Endothelial cell of umbilical vein (primary cell): ENCODE measurements at regions not wholly inside any gene's neighbourhood (a gene's known extent, or its start where the extent isn't known, plus 50 kb on each side); places are given as distances from the start of the nearest gene placed in this dataset.

Experiments
- BruUV-seq: library from RNA; stranded (reverse); fragments of 400-500 nt; replicated peaks from 2 replicates; lab custom pipeline; 2021; lab: Mats Ljungman, UMichigan
- CTCF ChIA-PET: fragments of 300-600, 350-600 bp; sonication (Branson Sonifier 250); formaldehyde crosslinking; loops from one replicate; lab custom pipeline; 2021; ENCODE audit warnings: antibody characterized with exemption, inconsistent platforms; lab: Charles Lee
- POLR2A ChIA-PET: fragments of 300-600, 350-600 bp; sonication (Branson Sonifier 250); formaldehyde crosslinking; loops from one replicate; lab custom pipeline; 2021; ENCODE audit warnings: antibody characterized with exemption, inconsistent platforms; lab: Charles Lee
- DNase-seq: peaks from one replicate; pipeline ENCODE4 v3.0.0-alpha.2; 2011; ENCODE audit warnings: low read depth, low spot score
- FAIRE-seq: peaks from 2 replicates; lab custom pipeline; 2011; peaks lifted over from hg19 to GRCh38; lab: Jason Lieb, UNC
- H2AFZ ChIP-seq: 2 replicates; pipeline ENCODE4 v1.6.0; 2012; ENCODE audit warnings: low read depth, low read length, control low read depth, inconsistent platforms
- H3K27ac ChIP-seq: 2 replicates; pipeline ENCODE4 v1.5.1; 2011; ENCODE audit warnings: low read depth, mild to moderate bottlenecking, control low read depth, low read length, moderate library complexity; ENCODE audit not compliant: insufficient read depth
- H3K27me3 ChIP-seq, 2 experiments: 2 replicates each; pipeline versions ENCODE4 v1.6.0 to v1.6.1; 2011; ENCODE audit warnings: low read length in 2 of 2, mixed read lengths in 1 of 2; ENCODE audit not compliant: control insufficient read depth in 2 of 2, insufficient read depth in 2 of 2
- H3K36me3 ChIP-seq, 2 experiments: 2 replicates in 1 of 2; 3 replicates in 1 of 2; pipeline ENCODE4 v1.5.1; 2011; ENCODE audit warnings: low read length in 2 of 2, mild to moderate bottlenecking in 1 of 2, moderate library complexity in 1 of 2; ENCODE audit not compliant: control insufficient read depth in 2 of 2, insufficient read depth in 2 of 2; ENCODE audit errors: extremely low read depth in 1 of 2
- H3K4me1 ChIP-seq: 3 replicates; pipeline ENCODE4 v1.5.1; 2011; ENCODE audit warnings: mild to moderate bottlenecking, low read length; ENCODE audit not compliant: control insufficient read depth, insufficient read depth; ENCODE audit errors: extremely low read depth
- H3K4me2 ChIP-seq: 2 replicates; pipeline ENCODE4 v1.6.1; 2011; ENCODE audit warnings: low read length, control low read depth, mixed read lengths; ENCODE audit not compliant: insufficient read depth
- H3K4me3 ChIP-seq, 3 experiments: fragments of 200-600 bp in 1 of 3; sonication (generic), shearing (Covaris generic) in 1 of 3; replicated peaks in 1 of 3; 2 replicates each; pipeline ENCODE4 v1.5.1; 2011 to 2016; ENCODE audit warnings: control low read depth in 3 of 3, low read length in 3 of 3, mild to moderate bottlenecking in 2 of 3, inconsistent platforms in 1 of 3, low read depth in 1 of 3, moderate library complexity in 1 of 3; ENCODE audit not compliant: insufficient read depth in 1 of 3
- H3K79me2 ChIP-seq: 2 replicates; pipeline ENCODE4 v1.6.0; 2012; ENCODE audit warnings: low read length, inconsistent platforms; ENCODE audit not compliant: control insufficient read depth, insufficient read depth
- H3K9ac ChIP-seq: replicated peaks from 2 replicates; pipeline ENCODE3; 2011; ENCODE audit warnings: low read length, control low read depth; ENCODE audit not compliant: insufficient read depth; ENCODE audit errors: extremely low read depth
- H3K9me1 ChIP-seq: replicated peaks from 3 replicates; pipeline ENCODE4 v1.6.0; 2011; ENCODE audit warnings: mild to moderate bottlenecking, low read length; ENCODE audit not compliant: control insufficient read depth, insufficient read depth; ENCODE audit errors: extremely low read depth
- H3K9me3 ChIP-seq: replicated peaks from 2 replicates; pipeline ENCODE4 v1.5.1; 2012; ENCODE audit warnings: low read length, inconsistent platforms; ENCODE audit not compliant: control insufficient read depth, insufficient read depth
- H4K20me1 ChIP-seq: replicated peaks from 2 replicates; pipeline ENCODE3; 2011; ENCODE audit warnings: mild to moderate bottlenecking, low read length; ENCODE audit not compliant: control insufficient read depth, insufficient read depth; ENCODE audit errors: extremely low read depth
- EZH2 ChIP-seq: IDR thresholded peaks from 2 replicates; pipeline ENCODE4 v1.6.1; 2012; ENCODE audit warnings: borderline replicate concordance, low read depth, mild to moderate bottlenecking, moderate library complexity, low read length, inconsistent platforms; ENCODE audit not compliant: severe bottlenecking
- FOS ChIP-seq: IDR thresholded peaks from 2 replicates; pipeline ENCODE4 v1.6.1; 2011; ENCODE audit warnings: mild to moderate bottlenecking, low read length, moderate library complexity, borderline replicate concordance; ENCODE audit not compliant: insufficient read depth
- GATA2 ChIP-seq: IDR thresholded peaks from 2 replicates; pipeline ENCODE4 v1.7.0; 2011; ENCODE audit warnings: low read depth, mild to moderate bottlenecking, moderate library complexity, mixed read lengths, low read length; ENCODE audit not compliant: insufficient read length, insufficient read depth
- JUN ChIP-seq: IDR thresholded peaks from 2 replicates; pipeline ENCODE4 v1.6.1; 2011; ENCODE audit warnings: borderline replicate concordance, low read depth; ENCODE audit not compliant: insufficient read length, insufficient read depth
- MYC ChIP-seq: IDR thresholded peaks from one replicate; pipeline ENCODE4 v1.6.1; 2011; ENCODE audit warnings: mild to moderate bottlenecking, low read depth, low read length
- POLR2A ChIP-seq: IDR thresholded peaks from 2 replicates; pipeline ENCODE4 v1.6.1; 2012; ENCODE audit warnings: low read depth, mild to moderate bottlenecking, control low read depth, low read length
- POLR2AphosphoS5 ChIP-seq: IDR thresholded peaks from 2 replicates; pipeline ENCODE4 v1.6.1; 2012; ENCODE audit warnings: low read depth, mild to moderate bottlenecking, control low read depth, low read length, moderate library complexity; ENCODE audit not compliant: insufficient read depth
- dilution Hi-C: fragments of 300-500 bp; cut with MboI; formaldehyde crosslinking; loops from one replicate; pipeline ENCODE4 v1.15.0; 2019; ENCODE audit warnings: low sequenced_read_pairs; ENCODE audit not compliant: extremely low pct_ligation_motif_present
- intact Hi-C: fragments of 100-400 bp; cut with micrococcal nuclease; formaldehyde crosslinking; loops from one replicate; pipeline ENCODE4 v1.10.0; 2022
- TF ChIP-seq, protein P1 (sequence below), 2 donors: IDR thresholded peaks; 1 replicate in 1 of 2; 2 replicates in 1 of 2; pipeline ENCODE4 v1.5.1; 2011; ENCODE audit warnings: low read length in 2 of 2, mild to moderate bottlenecking in 2 of 2, moderate library complexity in 2 of 2, control low read depth in 1 of 2, inconsistent platforms in 1 of 2, low read depth in 1 of 2; ENCODE audit not compliant: insufficient read depth in 1 of 2; ENCODE audit errors: extremely low read depth in 1 of 2
- TF ChIP-seq, protein P2 (sequence below): IDR thresholded peaks from 2 replicates; pipeline ENCODE4 v1.6.1; 2011; ENCODE audit not compliant: insufficient read depth, insufficient read length

DNA sequence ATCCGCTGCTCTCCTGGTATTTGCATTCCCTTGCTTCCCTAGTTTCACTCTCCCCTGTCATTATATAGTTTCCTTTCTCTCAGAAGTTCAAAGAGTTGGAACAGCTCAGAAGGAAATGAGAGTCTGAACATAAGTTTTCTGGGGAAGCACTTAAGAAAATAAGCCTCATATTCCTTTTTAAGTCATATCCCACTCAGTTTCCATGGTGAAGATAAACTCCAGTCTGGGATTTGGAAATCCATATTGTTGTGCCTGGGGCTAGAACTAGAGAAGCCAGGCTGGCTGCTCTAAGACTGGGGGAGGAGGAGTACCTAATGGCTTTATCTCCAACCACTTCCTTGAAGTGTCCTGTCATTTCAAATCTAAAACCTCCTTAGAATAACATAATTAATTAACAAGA is 134.2 kb upstream of the ALCAM start:
- POLR2A ChIA-PET, result no interaction called here
- H3K36me3 ChIP-seq, result no peaks in the 10 kb centered on the region
- H3K79me2 ChIP-seq, result no peaks in the 10 kb centered on the region
- H3K27me3 ChIP-seq, result peaks cover 0 to 2% of the 10 kb centered on the region in 2 experiments
- no peak overlapping the region for H3K9ac ChIP-seq
- H4K20me1 ChIP-seq, result no peaks in the 10 kb centered on the region
- peaks cover 2% of the 10 kb centered on the region for H3K9me1 ChIP-seq
- H3K4me1 ChIP-seq, result no peaks in the 10 kb centered on the region
- FAIRE-seq, result no peak
- H3K9me3 ChIP-seq, result no peaks in the 10 kb centered on the region
- H3K27ac ChIP-seq, result no peak overlapping the region
- intact Hi-C loops, result no loop called here
- no peak overlapping the region for H2AFZ ChIP-seq
- DNase-seq, result peak; percentile 47
- no peak overlapping the region for H3K4me2 ChIP-seq
- no peak overlapping the region for H3K4me3 ChIP-seq
- CTCF ChIA-PET, result interaction anchor here (1.0 to 1.2 kb wide), 2 partner anchors 9 to 636 kb away, joined by 3 to 6 read pairs; no protein-coding TSS in a partner anchor
- no peak for TF ChIP-seq EZH2
- no peak for TF ChIP-seq GATA2
- dilution Hi-C loops, result no loop called here
- BruUV-seq, result no TSS peak

DNA sequence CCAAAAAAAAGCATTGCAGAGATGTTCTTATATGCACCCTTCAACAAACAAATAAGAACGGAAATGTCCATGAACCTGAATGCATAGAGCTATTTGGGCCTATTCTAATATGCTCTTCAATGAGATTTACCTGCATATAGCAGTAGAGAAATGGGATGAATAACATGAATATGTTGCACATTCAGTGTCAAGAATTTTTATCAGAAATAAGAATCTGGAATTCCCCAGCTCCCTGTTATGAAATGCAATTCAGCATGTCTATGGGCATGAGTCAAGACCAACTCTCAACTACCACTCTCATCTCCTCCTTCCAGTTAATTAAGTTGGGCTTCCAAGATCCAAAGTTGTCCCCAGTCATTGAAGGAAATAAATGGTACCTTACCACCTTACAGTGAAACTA is 133.7 kb upstream of the ALCAM start:
- H3K4me2 ChIP-seq, result no peak overlapping the region

More for the DNA sequence above, 133.7 kb upstream of the ALCAM start:
- DNase-seq, result no peak
- FAIRE-seq, result no peak
- H3K9me1 ChIP-seq, result peaks cover 2% of the 10 kb centered on the region
- dilution Hi-C loops, result no loop called here
- intact Hi-C loops, result no loop called here
- TF ChIP-seq FOS (no peak), MYC (no peak), POLR2A (no peak), GATA2 (no peak), EZH2 (no peak), POLR2AphosphoS5 (no peak), JUN (no peak)
- TF ChIP-seq, protein P1, sequence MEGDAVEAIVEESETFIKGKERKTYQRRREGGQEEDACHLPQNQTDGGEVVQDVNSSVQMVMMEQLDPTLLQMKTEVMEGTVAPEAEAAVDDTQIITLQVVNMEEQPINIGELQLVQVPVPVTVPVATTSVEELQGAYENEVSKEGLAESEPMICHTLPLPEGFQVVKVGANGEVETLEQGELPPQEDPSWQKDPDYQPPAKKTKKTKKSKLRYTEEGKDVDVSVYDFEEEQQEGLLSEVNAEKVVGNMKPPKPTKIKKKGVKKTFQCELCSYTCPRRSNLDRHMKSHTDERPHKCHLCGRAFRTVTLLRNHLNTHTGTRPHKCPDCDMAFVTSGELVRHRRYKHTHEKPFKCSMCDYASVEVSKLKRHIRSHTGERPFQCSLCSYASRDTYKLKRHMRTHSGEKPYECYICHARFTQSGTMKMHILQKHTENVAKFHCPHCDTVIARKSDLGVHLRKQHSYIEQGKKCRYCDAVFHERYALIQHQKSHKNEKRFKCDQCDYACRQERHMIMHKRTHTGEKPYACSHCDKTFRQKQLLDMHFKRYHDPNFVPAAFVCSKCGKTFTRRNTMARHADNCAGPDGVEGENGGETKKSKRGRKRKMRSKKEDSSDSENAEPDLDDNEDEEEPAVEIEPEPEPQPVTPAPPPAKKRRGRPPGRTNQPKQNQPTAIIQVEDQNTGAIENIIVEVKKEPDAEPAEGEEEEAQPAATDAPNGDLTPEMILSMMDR (IDR thresholded peaks at IDR 0.05; ENCODE audit: extremely low read depth in 1 of 2, insufficient read depth in 1 of 2, low read depth in 1 of 2, low read length in 2 of 2), result no peak
- TF ChIP-seq, protein P2, sequence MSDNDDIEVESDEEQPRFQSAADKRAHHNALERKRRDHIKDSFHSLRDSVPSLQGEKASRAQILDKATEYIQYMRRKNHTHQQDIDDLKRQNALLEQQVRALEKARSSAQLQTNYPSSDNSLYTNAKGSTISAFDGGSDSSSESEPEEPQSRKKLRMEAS, result no peak
- H3K9ac ChIP-seq, result no peak overlapping the region
- H3K4me1 ChIP-seq, result no peaks in the 10 kb centered on the region
- no peak overlapping the region for H3K4me3 ChIP-seq
- H2AFZ ChIP-seq, result no peak overlapping the region
- POLR2A ChIA-PET, result no interaction called here
- no peaks in the 10 kb centered on the region for H4K20me1 ChIP-seq
- H3K79me2 ChIP-seq, result no peaks in the 10 kb centered on the region
- no peak overlapping the region for H3K27ac ChIP-seq
- peaks cover 0 to 2% of the 10 kb centered on the region in 2 experiments for H3K27me3 ChIP-seq
- H3K9me3 ChIP-seq, result no peaks in the 10 kb centered on the region
- H3K36me3 ChIP-seq, result no peaks in the 10 kb centered on the region
- CTCF ChIA-PET, result interaction anchor here (0.6 to 1.2 kb wide), 3 partner anchors 10 to 637 kb away, joined by 3 to 6 read pairs (median 3); no protein-coding TSS in a partner anchor
- no TSS peak for BruUV-seq
